GM12873 (cell line): ENCODE measurements at regions not wholly inside any gene's neighbourhood (a gene's known extent, or its start where the extent isn't known, plus 50 kb on each side); places are given as distances from the start of the nearest gene placed in this dataset.

Source experiments
- TF ChIP-seq, protein P1 (sequence below): IDR thresholded peaks from 2 replicates; pipeline ENCODE4 v1.5.1; 2012; ENCODE audit warnings: low read depth, mild to moderate bottlenecking, moderate library complexity, low read length, control low read depth; ENCODE audit not compliant: insufficient read depth; ENCODE audit errors: missing control alignments

DNA sequence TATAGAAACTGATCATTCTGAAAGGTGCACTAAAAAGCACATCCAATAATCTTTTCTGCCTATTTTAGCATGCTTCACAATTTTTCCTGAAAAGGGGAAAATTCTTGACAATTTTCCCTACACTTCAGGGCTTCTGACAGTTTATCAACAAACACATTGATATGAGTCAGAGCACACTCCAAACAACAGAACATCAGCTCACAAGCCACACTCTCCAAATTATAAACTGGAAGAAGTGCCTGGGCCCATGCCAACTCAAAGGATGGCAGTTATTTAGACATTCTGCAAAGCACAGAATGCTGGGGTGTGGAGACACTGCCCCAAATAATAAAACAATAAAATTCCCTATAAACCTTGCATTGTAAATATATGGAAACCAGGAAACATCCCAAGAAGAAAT is 90.8 kb downstream of the ELAPOR2 start:
- TF ChIP-seq, protein P1, sequence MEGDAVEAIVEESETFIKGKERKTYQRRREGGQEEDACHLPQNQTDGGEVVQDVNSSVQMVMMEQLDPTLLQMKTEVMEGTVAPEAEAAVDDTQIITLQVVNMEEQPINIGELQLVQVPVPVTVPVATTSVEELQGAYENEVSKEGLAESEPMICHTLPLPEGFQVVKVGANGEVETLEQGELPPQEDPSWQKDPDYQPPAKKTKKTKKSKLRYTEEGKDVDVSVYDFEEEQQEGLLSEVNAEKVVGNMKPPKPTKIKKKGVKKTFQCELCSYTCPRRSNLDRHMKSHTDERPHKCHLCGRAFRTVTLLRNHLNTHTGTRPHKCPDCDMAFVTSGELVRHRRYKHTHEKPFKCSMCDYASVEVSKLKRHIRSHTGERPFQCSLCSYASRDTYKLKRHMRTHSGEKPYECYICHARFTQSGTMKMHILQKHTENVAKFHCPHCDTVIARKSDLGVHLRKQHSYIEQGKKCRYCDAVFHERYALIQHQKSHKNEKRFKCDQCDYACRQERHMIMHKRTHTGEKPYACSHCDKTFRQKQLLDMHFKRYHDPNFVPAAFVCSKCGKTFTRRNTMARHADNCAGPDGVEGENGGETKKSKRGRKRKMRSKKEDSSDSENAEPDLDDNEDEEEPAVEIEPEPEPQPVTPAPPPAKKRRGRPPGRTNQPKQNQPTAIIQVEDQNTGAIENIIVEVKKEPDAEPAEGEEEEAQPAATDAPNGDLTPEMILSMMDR: no peak

DNA sequence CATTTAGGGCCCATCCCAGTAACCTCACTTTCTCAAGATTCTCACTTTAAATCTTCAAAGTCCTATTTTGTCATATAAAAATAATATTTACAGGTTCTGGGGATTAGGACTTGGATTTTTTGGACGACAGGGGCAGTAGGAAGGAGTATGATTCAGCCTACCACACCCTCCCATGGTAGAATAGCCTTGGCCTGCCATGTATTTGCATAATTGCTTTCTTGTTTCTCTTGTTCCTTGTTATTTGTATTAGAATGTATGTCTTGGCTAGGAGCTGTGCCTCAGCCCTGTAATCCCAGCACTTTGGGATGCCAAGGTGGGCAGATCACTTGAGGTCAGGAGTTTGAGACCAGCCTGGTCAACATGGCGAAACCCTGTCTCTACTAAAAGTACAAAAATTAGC is 92.5 kb downstream of the ELAPOR2 start:
- TF ChIP-seq, protein P1: no peak

DNA sequence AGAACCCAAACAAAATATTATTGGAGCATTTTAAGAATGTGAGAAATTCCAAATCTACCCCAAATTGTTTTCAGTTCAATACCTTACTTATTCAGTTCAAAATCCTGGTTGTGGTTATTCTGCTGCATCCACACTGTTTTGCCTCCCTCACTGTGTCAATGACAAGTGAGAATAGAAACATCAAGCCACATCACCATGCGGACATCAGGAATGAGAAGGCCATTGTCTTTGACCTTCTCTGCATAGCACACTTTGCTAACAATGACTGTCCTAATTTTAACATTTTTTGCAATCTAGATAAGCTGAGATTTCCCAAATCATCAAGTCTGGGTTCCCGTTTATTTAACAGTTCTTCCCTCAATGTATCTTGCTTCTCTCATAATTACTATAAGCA is 93.7 kb downstream of the ELAPOR2 start:
- TF ChIP-seq, protein P1: no peak

DNA sequence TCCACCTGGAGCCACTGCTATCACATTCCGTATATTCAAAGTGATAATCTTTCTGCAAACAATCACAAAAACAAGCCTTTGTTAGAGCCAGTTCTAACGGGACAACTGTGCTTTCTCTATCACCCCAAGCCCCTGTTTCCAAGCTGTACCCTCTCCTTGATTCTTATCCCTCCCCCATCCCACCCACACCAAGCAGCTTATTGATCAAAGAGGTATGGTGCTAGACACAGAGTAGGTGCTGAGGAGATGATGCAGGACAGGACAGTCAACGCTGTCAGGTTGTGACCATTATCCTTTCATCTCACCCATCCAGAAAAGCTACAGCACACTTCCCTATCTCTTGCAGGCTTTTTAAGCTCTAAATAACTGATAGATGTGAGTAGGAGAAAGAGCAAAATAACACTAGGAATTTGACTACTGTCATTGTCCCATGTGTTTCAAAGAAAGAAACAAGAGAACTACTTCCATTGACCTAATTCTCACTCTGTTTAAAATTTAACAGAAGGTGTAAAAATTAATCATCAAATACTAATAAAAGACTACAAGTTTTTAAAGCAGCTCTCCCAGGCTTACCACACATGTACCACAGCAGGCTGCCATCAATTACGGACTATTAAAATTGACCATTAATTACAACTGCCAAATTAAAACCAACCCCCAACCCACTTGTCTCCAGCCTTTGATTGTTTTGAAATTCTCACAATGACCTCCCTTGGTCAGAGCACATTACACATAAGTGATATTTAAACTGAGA is 94.3 kb downstream of the ELAPOR2 start:
- TF ChIP-seq, protein P1: no peak

DNA sequence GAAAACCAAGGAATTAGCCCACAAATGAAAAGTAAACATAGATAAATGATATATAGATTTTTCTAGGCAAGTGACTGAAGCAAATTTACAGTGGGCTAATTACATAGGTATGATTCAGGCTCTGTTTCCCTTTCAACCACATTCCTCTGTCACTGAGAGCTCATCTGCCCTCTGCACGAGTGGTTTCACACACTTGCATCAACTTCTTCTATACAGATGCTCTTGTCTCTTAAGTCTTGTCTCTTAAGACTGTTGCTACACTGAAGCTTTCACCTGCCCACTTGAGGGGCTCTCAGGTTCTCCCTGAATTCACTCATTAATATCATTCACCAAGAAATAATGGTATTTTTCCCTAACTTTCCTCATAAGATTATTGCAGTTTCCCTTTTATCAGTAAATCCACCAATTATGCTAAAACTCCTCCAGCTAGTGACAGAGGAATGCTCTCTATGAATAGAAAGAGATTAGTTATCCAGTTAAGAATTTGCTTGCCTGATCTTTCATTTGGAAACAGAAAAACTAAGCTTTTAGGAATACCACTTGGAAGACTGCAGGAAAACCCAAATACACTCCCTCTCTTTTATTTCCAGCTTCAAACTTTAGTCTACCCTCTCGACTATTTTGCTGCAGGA is 95.7 kb downstream of the ELAPOR2 start:
- TF ChIP-seq, protein P1: no peak

DNA sequence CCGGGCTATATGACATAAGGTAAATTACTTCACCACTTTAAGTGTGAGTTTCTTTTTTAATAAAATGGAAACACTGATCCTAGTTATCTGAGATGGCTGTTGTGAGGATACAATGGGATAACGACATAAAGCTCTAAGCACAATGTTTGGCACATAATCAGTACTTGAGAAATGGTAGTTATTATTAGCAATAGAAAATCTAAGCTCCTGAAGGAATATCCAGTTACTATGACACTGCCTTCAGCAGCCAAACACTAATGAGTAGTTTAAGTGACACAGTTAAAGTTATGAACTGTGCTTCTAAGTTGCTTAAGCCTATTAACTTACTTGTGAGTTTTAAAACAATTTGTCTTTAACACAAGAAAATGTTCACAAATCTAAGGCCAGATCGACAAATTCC is 96.8 kb downstream of the ELAPOR2 start:
- TF ChIP-seq, protein P1: no peak

DNA sequence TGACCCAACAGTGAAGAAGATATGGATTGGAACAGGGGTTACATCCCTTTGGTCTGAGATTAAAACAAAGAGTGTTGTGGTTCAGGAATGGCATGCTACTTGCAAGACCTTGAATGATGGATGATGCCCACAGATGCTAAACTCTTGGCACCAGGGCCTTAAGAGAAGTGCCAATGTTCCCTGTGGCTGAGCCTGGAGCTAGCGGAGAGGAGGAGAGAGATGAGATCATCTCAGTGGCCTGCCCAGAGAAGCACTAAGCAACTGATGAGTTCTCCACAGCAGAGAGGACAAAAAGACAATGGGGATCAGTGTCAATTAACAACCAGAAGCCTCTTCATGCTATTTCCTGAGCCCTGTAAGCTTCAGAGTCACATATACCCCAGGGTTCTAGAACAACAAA is 97.8 kb downstream of the ELAPOR2 start:
- TF ChIP-seq, protein P1: no peak
